Activated CD8-positive, alpha-beta T cell treated with anti-CD3 and anti-CD28 coated beads for 36 hours (primary cell): ENCODE measurements at regions not wholly inside any gene's neighbourhood (a gene's known extent, or its start where the extent isn't known, plus 50 kb on each side); places are given as distances from the start of the nearest gene placed in this dataset.

ENCODE experiments used
- ATAC-seq: fragments of 200-7000 bp; cut with Tn5 transposase; one replicate; pipeline ENCODE4 v1.10.0; 2021; ENCODE audit warnings: mild to moderate bottlenecking, moderate library complexity
- CTCF ChIA-PET: fragments of 350-600 bp; sonication (Branson Sonifier 250); formaldehyde crosslinking; loops from one replicate; lab custom pipeline; 2021; ENCODE audit warnings: antibody characterized with exemption; lab: Charles Lee
- POLR2A ChIA-PET: fragments of 350-600 bp; sonication (Branson Sonifier 250); formaldehyde crosslinking; loops from one replicate; lab custom pipeline; 2021; ENCODE audit warnings: antibody characterized with exemption; lab: Charles Lee
- DNase-seq: peaks from one replicate; pipeline ENCODE4 v3.0.0-alpha.2; 2020
- H3K27ac Mint-ChIP-seq: one replicate; pipeline ENCODE4 v1.8.0; 2021; ENCODE audit warnings: mild to moderate bottlenecking, mixed read lengths
- H3K27me3 Mint-ChIP-seq: one replicate; pipeline ENCODE4 v1.8.0; 2021; ENCODE audit warnings: mixed read lengths
- H3K36me3 Mint-ChIP-seq: one replicate; pipeline ENCODE4 v1.8.0; 2021; ENCODE audit warnings: low read depth, mixed read lengths
- H3K4me1 Mint-ChIP-seq: one replicate; pipeline ENCODE4 v1.8.0; 2021; ENCODE audit warnings: low read depth, mixed read lengths
- H3K4me3 Mint-ChIP-seq: one replicate; pipeline ENCODE4 v1.8.0; 2021; ENCODE audit warnings: mild to moderate bottlenecking, moderate library complexity, mixed read lengths
- H3K9me3 Mint-ChIP-seq: one replicate; pipeline ENCODE4 v1.8.0; 2021; ENCODE audit warnings: mixed read lengths
- CTCF ChIP-seq: fragments of 200-600 bp; IDR thresholded peaks from one replicate; pipeline ENCODE4 v1.8.0; 2022; ENCODE audit warnings: antibody characterized with exemption, mild to moderate bottlenecking
- intact Hi-C: fragments of 100-400 bp; cut with micrococcal nuclease; formaldehyde crosslinking; loops from one replicate; pipeline ENCODE4 v1.10.0; 2022

GRCh38 chr14:85445151-85445795, 84.7 kb upstream of the FLRT2 start:
- ChIA-PET CTCF (no interaction called here), POLR2A (interaction anchor here (0.6 kb wide), 1 partner anchor 977 kb away, joined by 3 read pairs; no protein-coding TSS in a partner anchor)
- no peak for ATAC-seq

GRCh38 chr14:85447883-85448282, 82.1 kb upstream of the FLRT2 start:
- Mint-ChIP-seq H3K36me3 (no peaks in the 10 kb centered on the region), H3K4me3 (no peak overlapping the region), H3K27ac (no peak overlapping the region), H3K4me1 (no peaks in the 10 kb centered on the region), H3K27me3 (no peaks in the 10 kb centered on the region), H3K9me3 (peaks cover 3% of the 10 kb centered on the region)
- ChIA-PET POLR2A (no interaction called here), CTCF (no interaction called here)
- no peak for ATAC-seq
- TF ChIP-seq CTCF = no peak
- intact Hi-C loops = no loop called here
- DNase-seq = no peak

More at GRCh38 chr14:85445151-85445795, 84.7 kb upstream of the FLRT2 start:
- intact Hi-C loops = no loop called here
- Mint-ChIP-seq H3K36me3 (no peaks in the 10 kb centered on the region), H3K27ac (no peak overlapping the region), H3K4me1 (no peaks in the 10 kb centered on the region), H3K4me3 (no peak overlapping the region), H3K27me3 (no peaks in the 10 kb centered on the region), H3K9me3 (peaks cover 3% of the 10 kb centered on the region)
- no peak for TF ChIP-seq CTCF
- DNase-seq = no peak

- no peak for ATAC-seq
- no peak for TF ChIP-seq CTCF
- H3K27ac Mint-ChIP-seq = no peak overlapping the region
- no peaks in the 10 kb centered on the region for H3K36me3 Mint-ChIP-seq
- no peak overlapping the region for H3K4me3 Mint-ChIP-seq
- H3K9me3 Mint-ChIP-seq = no peaks in the 10 kb centered on the region
- no peaks in the 10 kb centered on the region for H3K27me3 Mint-ChIP-seq
- H3K4me1 Mint-ChIP-seq = no peaks in the 10 kb centered on the region
- no peak for DNase-seq
- ChIA-PET POLR2A (no interaction called here), CTCF (no interaction called here)
- intact Hi-C loops = no loop called here
These were observed 78.5 kb upstream of the FLRT2 start for GRCh38 chr14:85451421-85451820.

- no peak for DNase-seq
- ChIA-PET CTCF (no interaction called here), POLR2A (no interaction called here)
- Mint-ChIP-seq H3K27me3 (no peaks in the 10 kb centered on the region), H3K4me3 (no peak overlapping the region), H3K27ac (no peak overlapping the region), H3K36me3 (no peaks in the 10 kb centered on the region), H3K4me1 (no peaks in the 10 kb centered on the region), H3K9me3 (no peaks in the 10 kb centered on the region)
- no peak for TF ChIP-seq CTCF
- intact Hi-C loops = no loop called here
- ATAC-seq = no peak
These were observed 76.3 kb upstream of the FLRT2 start for GRCh38 chr14:85453401-85454225.

GRCh38 chr14:85454226-85454813, 75.6 kb upstream of the FLRT2 start:
- Mint-ChIP-seq H3K9me3 (no peaks in the 10 kb centered on the region), H3K4me1 (no peaks in the 10 kb centered on the region), H3K4me3 (no peak overlapping the region), H3K27me3 (no peaks in the 10 kb centered on the region), H3K36me3 (no peaks in the 10 kb centered on the region), H3K27ac (no peak overlapping the region)
- no peak for DNase-seq
- intact Hi-C loops = no loop called here
- ChIA-PET POLR2A (no interaction called here), CTCF (no interaction called here)
- ATAC-seq = no peak
- TF ChIP-seq CTCF = no peak
